Esophagus squamous epithelium (tissue), 4 donors: ENCODE measurements at regions not wholly inside any gene's neighbourhood (a gene's known extent, or its start where the extent isn't known, plus 50 kb on each side); places are given as distances from the start of the nearest gene placed in this dataset.

ENCODE experiments used
- CTCF ChIP-seq, 6 experiments: fragments of 450-650 bp in 4 of 6; fragments of 200-600 bp in 2 of 6; sonication (generic) in 2 of 6; IDR thresholded peaks; one replicate each; pipeline ENCODE4 v1.5.1; 2016 to 2019; ENCODE audit warnings: antibody characterized with exemption in 6 of 6, mild to moderate bottlenecking in 4 of 6, moderate library complexity in 4 of 6
- POLR2A ChIP-seq, 4 donors: fragments of 450-650 bp; IDR thresholded peaks; one replicate each; pipeline ENCODE4 v1.6.1; 2017; ENCODE audit warnings: antibody characterized with exemption in 4 of 4, mild to moderate bottlenecking in 4 of 4, moderate library complexity in 3 of 4

- TF ChIP-seq CTCF (IDR thresholded peaks at IDR 0.05) (no peak), POLR2A (IDR thresholded peaks at IDR 0.05) (no peak)
Measured at GRCh38 chr9:21624675-21625644, 142.8 kb upstream of the IFNE start.
